K562 (cell line): ENCODE measurements at regions not wholly inside any gene's neighbourhood (a gene's known extent, or its start where the extent isn't known, plus 50 kb on each side); places are given as distances from the start of the nearest gene placed in this dataset.

Source experiments
- ATAC-seq: fragments of 200-7000 bp; cut with Tn5 transposase; 3 replicates; pipeline ENCODE4 v1.9.1; 2020; ENCODE audit warnings: moderate library complexity
- BruUV-seq: library from RNA; stranded (reverse); fragments of 400-500 nt; replicated peaks from 2 replicates; lab custom pipeline; 2021; lab: Mats Ljungman, UMichigan
- CTCF ChIA-PET: fragments of 300-600 bp; formaldehyde crosslinking; extraction: SDS; loops from one replicate; lab custom pipeline; 2021; ENCODE audit warnings: low intra/inter-chr PET ratio; lab: Yijun Ruan, JAX
- POLR2A ChIA-PET: fragments of 300-600, 350-650 bp; sonication (Branson Sonifier 250); formaldehyde crosslinking; extraction: SDS; loops from one replicate; lab custom pipeline; 2021; ENCODE audit warnings: antibody characterized with exemption, inconsistent platforms; lab: Yijun Ruan, JAX
- DNase-seq, 4 experiments: peaks; one replicate each; pipeline versions ENCODE4 v3.0.0 to v3.0.0-alpha.2; 2011 to 2018; ENCODE audit warnings: low spot score in 3 of 4, mixed read lengths in 3 of 4; ENCODE audit errors: extremely low read depth in 1 of 4
- FAIRE-seq: peaks from 2 replicates; lab custom pipeline; 2011; peaks lifted over from hg19 to GRCh38; lab: Jason Lieb, UNC
- H2AFZ ChIP-seq: 2 replicates; pipeline ENCODE4 v1.6.0; 2011; ENCODE audit warnings: low read depth, low read length, control low read depth, inconsistent platforms
- H3K27ac ChIP-seq: fragments of 200-600 bp; 3 replicates; pipeline ENCODE4 v1.8.0; 2011; ENCODE audit warnings: low read depth, mild to moderate bottlenecking, control low read depth, inconsistent platforms, low read length, moderate library complexity, mixed read lengths; ENCODE audit errors: extremely low read depth
- H3K27me3 ChIP-seq, 2 experiments: fragments of 300-600 bp in 1 of 2; 2 replicates in 1 of 2; 3 replicates in 1 of 2; pipeline versions ENCODE4 v1.6.0 to v1.8.0; 2011; ENCODE audit warnings: inconsistent platforms in 2 of 2, low read length in 2 of 2, mild to moderate bottlenecking in 1 of 2, mixed read lengths in 1 of 2, moderate library complexity in 1 of 2; ENCODE audit not compliant: control insufficient read depth in 2 of 2, insufficient read depth in 2 of 2
- H3K36me3 ChIP-seq: fragments of 300-600 bp; 3 replicates; pipeline ENCODE4 v1.8.0; 2011; ENCODE audit warnings: mild to moderate bottlenecking, low read length, inconsistent platforms; ENCODE audit not compliant: control insufficient read depth, insufficient read depth
- H3K4me1 ChIP-seq, 2 experiments: fragments of 200-600 bp in 1 of 2; replicated peaks in 1 of 2; 2 replicates in 1 of 2; 3 replicates in 1 of 2; pipeline versions ENCODE4 v1.5.1 to v1.8.0; 2011; ENCODE audit warnings: inconsistent platforms in 2 of 2, low read length in 2 of 2, mild to moderate bottlenecking in 1 of 2, mixed read lengths in 1 of 2, moderate library complexity in 1 of 2; ENCODE audit not compliant: control insufficient read depth in 2 of 2, insufficient read depth in 2 of 2
- H3K4me2 ChIP-seq: 2 replicates; pipeline ENCODE4 v1.6.1; 2011; ENCODE audit warnings: low read length, control low read depth, inconsistent platforms, mixed read lengths; ENCODE audit not compliant: insufficient read depth
- H3K4me3 ChIP-seq: fragments of 200-600 bp; sonication (generic), shearing (Covaris generic); 2 replicates; pipeline ENCODE4 v1.5.1; 2016; ENCODE audit warnings: control low read depth, inconsistent platforms
- H3K79me2 ChIP-seq: fragments of 200-600 bp; 3 replicates; pipeline ENCODE4 v1.8.0; 2011; ENCODE audit warnings: low read length, inconsistent platforms; ENCODE audit not compliant: control insufficient read depth, insufficient read depth
- H3K9ac ChIP-seq, 2 experiments: 2 replicates each; pipeline versions ENCODE4 v1.6.0 to v1.6.1; 2011; ENCODE audit warnings: low read depth in 2 of 2, low read length in 2 of 2, control low read depth in 1 of 2, inconsistent platforms in 1 of 2, mild to moderate bottlenecking in 1 of 2, mixed read lengths in 1 of 2; ENCODE audit not compliant: insufficient read depth in 1 of 2
- H3K9me1 ChIP-seq: one replicate; pipeline ENCODE4 v1.6.0; 2011; ENCODE audit warnings: inconsistent platforms, mild to moderate bottlenecking, low read length, moderate library complexity; ENCODE audit not compliant: control insufficient read depth, insufficient read depth
- H3K9me3 ChIP-seq: replicated peaks from 2 replicates; pipeline ENCODE4 v1.5.1; 2011; ENCODE audit warnings: low read depth, low read length, inconsistent platforms; ENCODE audit not compliant: control insufficient read depth, insufficient read depth
- H4K20me1 ChIP-seq: replicated peaks from 2 replicates; pipeline ENCODE4 v1.6.1; 2011; ENCODE audit warnings: low read length, inconsistent platforms, mixed read lengths; ENCODE audit not compliant: control insufficient read depth, insufficient read depth
- CCAR2 ChIP-seq: fragments of 200-400 bp; formaldehyde crosslinking; IDR thresholded peaks from 2 replicates; pipeline ENCODE4 v1.6.1; 2017; ENCODE audit warnings: mild to moderate bottlenecking, low read depth, low read length
- ELF2 ChIP-seq: fragments of 250-450 bp; sonication (Bioruptor Pico); IDR thresholded peaks from 2 replicates; pipeline ENCODE4 v1.5.0; 2021; ENCODE audit warnings: mild to moderate bottlenecking
- EP300 ChIP-seq: IDR thresholded peaks from 2 replicates; pipeline ENCODE4 v1.6.1; 2012; ENCODE audit warnings: low read length, improper control_type of control experiment
- HMG20B ChIP-seq: fragments of 250-450 bp; sonication (Bioruptor Pico); IDR thresholded peaks from 2 replicates; pipeline ENCODE4 v1.5.0; 2021; ENCODE audit warnings: mild to moderate bottlenecking
- HNRNPK ChIP-seq: fragments of 200-400 bp; formaldehyde crosslinking; IDR thresholded peaks from one replicate; pipeline ENCODE4 v1.6.1; 2018; ENCODE audit warnings: mild to moderate bottlenecking, low read depth, low read length; ENCODE audit not compliant: poor library complexity, severe bottlenecking
- JUN ChIP-seq, 2 experiments: sonication (generic) in 1 of 2; formaldehyde crosslinking in 1 of 2; IDR thresholded peaks; 2 replicates each; pipeline versions ENCODE4 v1.6.1 to v1.8.0; 2012 to 2022; ENCODE audit warnings: borderline replicate concordance in 2 of 2, mild to moderate bottlenecking in 2 of 2, improper control_type of control experiment in 1 of 2, low read depth in 1 of 2, low read length in 1 of 2, missing genetic modification reagents in 1 of 2
- MXI1 ChIP-seq: IDR thresholded peaks from 2 replicates; pipeline ENCODE4 v1.6.1; 2011; ENCODE audit warnings: low read depth, mild to moderate bottlenecking, improper control_type of control experiment, low read length
- NCOA6 ChIP-seq: fragments of 450-650 bp; IDR thresholded peaks from 2 replicates; pipeline ENCODE4 v1.6.1; 2017; ENCODE audit warnings: mild to moderate bottlenecking
- NELFE ChIP-seq: IDR thresholded peaks from 2 replicates; pipeline ENCODE4 v1.6.1; 2011; ENCODE audit warnings: mild to moderate bottlenecking; ENCODE audit not compliant: insufficient read depth, insufficient read length
- POLR2H ChIP-seq: IDR thresholded peaks from 2 replicates; pipeline ENCODE4 v1.6.1; 2016; ENCODE audit warnings: missing genetic modification characterization, low read depth, mild to moderate bottlenecking, control low read depth, missing compliant biosample characterization, moderate library complexity
- POU5F1 ChIP-seq: fragments of 150-350 bp; IDR thresholded peaks from 2 replicates; pipeline ENCODE4 v1.6.1; 2014; ENCODE audit warnings: borderline replicate concordance, low read length, low read depth, mild to moderate bottlenecking; ENCODE audit not compliant: partially characterized antibody
- SAP30 ChIP-seq: fragments of 200-600 bp; sonication (generic); IDR thresholded peaks from 2 replicates; pipeline ENCODE4 v1.6.1; 2012; ENCODE audit warnings: borderline replicate concordance, low read depth, mild to moderate bottlenecking, moderate library complexity, low read length, control low read depth, inconsistent platforms; ENCODE audit not compliant: insufficient read depth, poor library complexity, severe bottlenecking
- SMARCA4 ChIP-seq: fragments of 450-650 bp; IDR thresholded peaks from 2 replicates; pipeline ENCODE4 v1.6.1; 2016
- ZNF212 ChIP-seq: fragments of 450-650 bp; formaldehyde crosslinking; IDR thresholded peaks from 2 replicates; pipeline ENCODE4 v1.4.0; 2020; ENCODE audit warnings: mild to moderate bottlenecking
- ZNF696 ChIP-seq: fragments of 250-450 bp; sonication (Bioruptor Pico); conservative IDR thresholded peaks from 2 replicates; pipeline ENCODE4 v1.4.0; 2020; ENCODE audit warnings: mild to moderate bottlenecking, moderate library complexity
- ZNF764 ChIP-seq: fragments of 250-450 bp; sonication (Bioruptor Pico); IDR thresholded peaks from 2 replicates; pipeline ENCODE4 v1.4.0; 2020; ENCODE audit warnings: low read depth, mild to moderate bottlenecking, moderate library complexity
- ZNF780A ChIP-seq: fragments of 250-450 bp; sonication (Bioruptor Pico); IDR thresholded peaks from 2 replicates; pipeline ENCODE4 v1.5.0; 2021; ENCODE audit warnings: mild to moderate bottlenecking
- WGBS: fragments of 100-300 bp; shearing (Covaris generic); methylation state at CpG from one replicate; pipeline ENCODE4 v1.1.6; 2016; ENCODE audit warnings: low coverage, mixed read lengths; ENCODE audit not compliant: insufficient coverage; ENCODE audit errors: missing lambda C conversion rate; 5-methylcytosine and 5-hydroxymethylcytosine counted together
- in situ Hi-C: fragments of 300-500 bp; cut with MboI; formaldehyde crosslinking; loops from 4 replicates; pipeline ENCODE4 v1.15.0; 2018; ENCODE audit warnings: inconsistent platforms, mixed read lengths
- intact Hi-C: fragments of 100-400 bp; cut with micrococcal nuclease; formaldehyde crosslinking; loops from 2 replicates; pipeline ENCODE4 v1.14.2; 2022

DNA sequence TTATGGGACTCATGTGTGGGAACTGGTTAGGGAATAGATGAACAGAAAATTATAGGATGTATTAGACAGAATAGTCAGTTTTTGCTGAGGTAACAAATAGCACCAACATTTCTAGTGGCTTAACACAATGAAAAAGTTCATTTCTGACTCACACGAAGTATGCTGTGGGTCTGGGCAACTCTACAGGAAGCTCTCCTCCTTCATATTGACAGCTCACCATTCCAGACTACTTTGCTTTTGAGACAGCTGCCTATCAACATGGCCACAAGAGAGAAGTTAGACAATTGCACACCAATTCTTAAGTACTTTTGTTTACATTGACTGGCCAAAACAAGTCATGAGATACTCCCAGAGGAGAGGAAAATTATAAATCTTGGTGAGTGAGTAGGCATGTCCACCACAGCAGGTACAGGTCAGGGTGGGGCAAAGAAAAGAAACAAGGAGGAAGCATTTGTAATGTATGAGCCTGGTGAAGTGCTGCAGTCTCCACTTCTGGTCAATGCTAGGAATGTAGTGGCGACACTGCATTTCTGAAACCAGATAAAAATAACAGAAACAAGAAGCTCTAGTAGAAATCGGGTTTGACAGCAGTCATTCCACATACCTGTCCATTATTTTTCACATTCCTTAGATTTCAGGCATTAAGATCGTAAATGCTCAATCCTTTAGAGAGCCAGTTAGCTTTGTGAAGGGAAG, 141.6 kb downstream of the ICOS start:
- 5% methylated on average over 4 of the region's 4 CpGs for WGBS
- CTCF ChIA-PET = no interaction called here
- intact Hi-C loops = no loop called here

More for the DNA sequence above, 141.6 kb downstream of the ICOS start:
- Histone ChIP-seq H2AFZ (no peak overlapping the region), H3K4me2 (no peak overlapping the region), H3K27me3 (no peaks in the 10 kb centered on the region; a peak in 1 of 5 replicates), H3K4me1 (no peaks in the 10 kb centered on the region), H4K20me1 (no peaks in the 10 kb centered on the region), H3K9me1 (no peaks in the 10 kb centered on the region), H3K9ac (no peak overlapping the region), H3K36me3 (no peaks in the 10 kb centered on the region), H3K9me3 (no peaks in the 10 kb centered on the region), H3K27ac (no peak overlapping the region), H3K4me3 (no peak overlapping the region), H3K79me2 (no peaks in the 10 kb centered on the region)
- POLR2A ChIA-PET = no interaction called here
- ATAC-seq = no peak
- BruUV-seq = no TSS peak
- no peak for FAIRE-seq
- TF ChIP-seq NCOA6 = no peak
- TF ChIP-seq ZNF212 = no peak
- no peak for TF ChIP-seq POLR2H (tag)
- TF ChIP-seq JUN (IDR thresholded peaks at IDR 0.05; ENCODE audit: borderline replicate concordance, low read depth, low read length) = no peak
- TF ChIP-seq JUN (CRISPR knock-in tag; IDR thresholded peaks at IDR 0.05; ENCODE audit: borderline replicate concordance) = no peak
- no peak for TF ChIP-seq ZNF764 (CRISPR knock-in tag)
- TF ChIP-seq MXI1 = no peak
- TF ChIP-seq ELF2 (CRISPR knock-in tag) = no peak
- TF ChIP-seq SAP30 = no peak
- no peak for TF ChIP-seq POU5F1
- TF ChIP-seq HNRNPK = no peak
- no peak for TF ChIP-seq CCAR2
- no peak for TF ChIP-seq EP300
- TF ChIP-seq ZNF780A (CRISPR knock-in tag) = no peak
- no peak for TF ChIP-seq NELFE
- TF ChIP-seq SMARCA4 = no peak
- no peak for TF ChIP-seq ZNF696 (CRISPR knock-in tag)
- no peak for TF ChIP-seq HMG20B (CRISPR knock-in tag)
- no peak for DNase-seq
- in situ Hi-C loops = no loop called here
